ENCODE measurements at regions not wholly inside any gene's neighbourhood (a gene's known extent, or its start where the extent isn't known, plus 50 kb on each side); places are given as distances from the start of the nearest gene placed in this dataset.
"Not testable (repeated sequence)": the region's sequence is repeated elsewhere in the genome, so short reads cannot be mapped to it uniquely, and the experiment has no call there.

GRCh38 chrX:123788193-123788592 is 55.3 kb upstream of the THOC2 start:
- not testable (repeated sequence) for FAIRE-seq; DNase-seq (ENCODE audit: low spot score)

GRCh38 chrX:123788744-123789143 is 55.9 kb upstream of the THOC2 start:
- FAIRE-seq: no peak
- DNase-seq (ENCODE audit: low spot score): no peak

GRCh38 chrX:123797543-123798447 is 62.1 kb upstream of the XIAP start:
- DNase-seq (ENCODE audit: low spot score) (peak; percentile 75), FAIRE-seq (peak; percentile 87)

- FAIRE-seq: not testable (repeated sequence)
- peak; percentile 35 for DNase-seq (ENCODE audit: low spot score)
These were observed 61.0 kb upstream of the XIAP start for GRCh38 chrX:123798706-123799430.

GRCh38 chrX:123801901-123802300 is 58.0 kb upstream of the XIAP start:
- FAIRE-seq: no peak

GRCh38 chrX:123803331-123803983 is 56.4 kb upstream of the XIAP start:
- FAIRE-seq: peak; percentile 83
- DNase-seq (ENCODE audit: low spot score): peak; percentile 94

More at GRCh38 chrX:123801901-123802300, 58.0 kb upstream of the XIAP start:
- DNase-seq (ENCODE audit: low spot score): no peak

GRCh38 chrX:123803984-123804365 is 55.9 kb upstream of the XIAP start:
- not testable (repeated sequence) for FAIRE-seq; DNase-seq (ENCODE audit: low spot score)

- FAIRE-seq (no peak), DNase-seq (ENCODE audit: low spot score) (no peak)
These were observed 51.9 kb upstream of the XIAP start for GRCh38 chrX:123807835-123808416.

GRCh38 chrX:123809854-123810375 is 49.9 kb upstream of the XIAP start:
- no peak for FAIRE-seq
- no peak for DNase-seq (ENCODE audit: low spot score)
